ENCODE measurements at regions not wholly inside any gene's neighbourhood (a gene's known extent, or its start where the extent isn't known, plus 50 kb on each side); places are given as distances from the start of the nearest gene placed in this dataset.

DNA sequence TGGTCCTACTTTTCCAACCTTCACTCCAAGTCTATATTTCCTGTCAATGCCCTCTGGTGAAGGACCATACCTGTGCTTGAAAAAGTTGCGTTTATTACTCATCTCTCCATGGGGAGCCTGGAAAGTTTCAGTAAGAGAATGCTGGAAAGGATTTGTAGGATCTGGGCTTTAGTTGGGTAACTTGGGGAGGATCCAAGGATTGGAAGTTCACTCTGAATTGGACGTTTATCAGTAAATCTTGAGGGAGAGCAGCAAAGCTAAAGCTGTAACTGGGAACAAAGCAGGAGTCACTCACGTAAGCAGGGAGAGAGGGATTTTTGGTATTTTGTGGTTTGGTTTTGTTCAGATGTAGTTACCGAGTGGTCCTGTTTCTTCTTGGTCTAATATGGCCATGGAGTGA is 51.4 kb upstream of the NPVF start:
- Histone ChIP-seq H3K27me3 (replicated peaks in 1 of 2; ENCODE audit: control insufficient read depth in 2 of 2, extremely low read depth in 1 of 2, insufficient read depth in 2 of 2, low read length in 1 of 2) (peaks cover 0 to 4% of the 10 kb centered on the region in 2 experiments), H3K4me1 (ENCODE audit: control insufficient read depth in 1 of 2, extremely low read depth in 1 of 2, insufficient read depth in 2 of 2, low read length in 2 of 2) (no peaks in the 10 kb centered on the region), H3K27ac (ENCODE audit: low read length) (no peak overlapping the region), H3K9me3 (no peaks in the 10 kb centered on the region), H3K36me3 (ENCODE audit: control insufficient read depth in 2 of 2, extremely low read depth in 1 of 2, insufficient read depth in 1 of 2, low read length in 1 of 2) (no peaks in the 10 kb centered on the region), H3K4me3 (ENCODE audit: control insufficient read depth in 1 of 2, extremely low read depth in 1 of 2, low read length in 1 of 2) (no peak overlapping the region)
- Mint-ChIP-seq H3K4me3 (no peak overlapping the region), H3K36me3 (no peaks in the 10 kb centered on the region), H3K27ac (no peak overlapping the region), H3K27me3 (peaks cover 5 to 11% of the 10 kb centered on the region in 2 donors), H3K9me3 (no peaks in the 10 kb centered on the region), H3K4me1 (peaks cover 3 to 7% (median 6%) of the 10 kb centered on the region in 3 donors)
- ChIA-PET POLR2A (no interaction called here), CTCF (no interaction called here)
- no peak for ATAC-seq (replicated peaks in 1 of 4)
- 72% methylated on average over 3 of the region's 4 CpGs for whole genome bisulfite sequencing (ENCODE audit: insufficient coverage)
- DNase-seq: no peak

DNA sequence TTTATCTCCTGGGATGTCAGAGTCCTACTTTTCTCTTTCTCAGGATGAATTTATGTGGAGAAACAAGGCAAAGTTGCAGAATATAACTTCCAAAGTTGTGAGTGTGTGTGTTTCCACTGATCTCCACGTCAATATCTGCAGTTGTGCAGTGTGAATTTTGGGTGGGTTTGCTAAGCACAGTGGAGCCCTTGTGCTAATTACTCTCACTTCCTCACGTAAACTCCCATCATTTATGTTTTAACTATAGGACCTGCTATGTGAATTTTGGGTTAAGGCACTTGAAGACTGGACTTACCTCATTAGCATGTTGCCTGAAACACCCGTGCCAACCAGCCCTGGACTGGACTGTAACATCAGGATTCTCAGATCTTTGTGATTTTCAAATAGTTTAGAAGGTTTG is 51.9 kb upstream of the NPVF start:
- Mint-ChIP-seq H3K4me3 (no peak overlapping the region), H3K4me1 (peaks cover 3 to 7% (median 6%) of the 10 kb centered on the region in 3 donors), H3K27me3 (peaks cover under 1 to 11% of the 10 kb centered on the region in 2 donors), H3K9me3 (no peaks in the 10 kb centered on the region), H3K27ac (no peak overlapping the region), H3K36me3 (no peaks in the 10 kb centered on the region)
- no peak overlapping the region for H3K4me3 ChIP-seq (ENCODE audit: control insufficient read depth in 1 of 2, extremely low read depth in 1 of 2, low read length in 1 of 2)
- ChIA-PET CTCF (no interaction called here), POLR2A (no interaction called here)
- H3K27ac ChIP-seq (ENCODE audit: low read length): no peak overlapping the region
- H3K4me1 ChIP-seq (ENCODE audit: control insufficient read depth in 1 of 2, extremely low read depth in 1 of 2, insufficient read depth in 2 of 2, low read length in 2 of 2): no peaks in the 10 kb centered on the region
- WGBS (ENCODE audit: insufficient coverage): 44% methylated on average over 1 of the region's 3 CpGs
- no peak for DNase-seq
- H3K36me3 ChIP-seq (ENCODE audit: control insufficient read depth in 2 of 2, extremely low read depth in 1 of 2, insufficient read depth in 1 of 2, low read length in 1 of 2): no peaks in the 10 kb centered on the region
- ATAC-seq (replicated peaks in 1 of 4): no peak
- H3K27me3 ChIP-seq (replicated peaks in 1 of 2; ENCODE audit: control insufficient read depth in 2 of 2, extremely low read depth in 1 of 2, insufficient read depth in 2 of 2, low read length in 1 of 2): peaks cover 0 to 4% of the 10 kb centered on the region in 2 experiments
- no peaks in the 10 kb centered on the region for H3K9me3 ChIP-seq

- ATAC-seq (replicated peaks in 1 of 4): no peak
- peaks cover 6 to 11% of the 10 kb centered on the region in 2 donors for H3K27me3 Mint-ChIP-seq
- 86% methylated on average over 6 of the region's 8 CpGs for WGBS (ENCODE audit: insufficient coverage)
- H3K4me3 ChIP-seq (ENCODE audit: control insufficient read depth in 1 of 2, extremely low read depth in 1 of 2, low read length in 1 of 2): no peak overlapping the region
- H3K36me3 ChIP-seq (ENCODE audit: control insufficient read depth in 2 of 2, extremely low read depth in 1 of 2, insufficient read depth in 1 of 2, low read length in 1 of 2): no peaks in the 10 kb centered on the region
- POLR2A ChIA-PET: no interaction called here
- H3K27ac ChIP-seq (ENCODE audit: low read length): no peak overlapping the region
- no peaks in the 10 kb centered on the region for H3K4me1 ChIP-seq (ENCODE audit: control insufficient read depth in 1 of 2, extremely low read depth in 1 of 2, insufficient read depth in 2 of 2, low read length in 2 of 2)
- H3K36me3 Mint-ChIP-seq: no peaks in the 10 kb centered on the region
- H3K9me3 ChIP-seq: no peaks in the 10 kb centered on the region
- H3K27ac Mint-ChIP-seq: no peak overlapping the region
- DNase-seq: no peak
- H3K27me3 ChIP-seq (replicated peaks in 1 of 2; ENCODE audit: control insufficient read depth in 2 of 2, extremely low read depth in 1 of 2, insufficient read depth in 2 of 2, low read length in 1 of 2): peaks cover 0 to 4% of the 10 kb centered on the region in 2 experiments
- CTCF ChIA-PET: interaction anchor here in 1 of 2 donors (0.9 kb wide), 1 partner anchor 107 kb away, joined by 3 read pairs; no protein-coding TSS in a partner anchor
- H3K9me3 Mint-ChIP-seq: no peaks in the 10 kb centered on the region
- no peak overlapping the region for H3K4me3 Mint-ChIP-seq
- peaks cover 3 to 7% (median 6%) of the 10 kb centered on the region in 3 donors for H3K4me1 Mint-ChIP-seq
Measured at GRCh38 chr7:25282194-25282593, 53.9 kb upstream of the NPVF start.

GRCh38 chr7:25286756-25287155 is 58.5 kb upstream of the NPVF start:
- H3K4me1 Mint-ChIP-seq: no peaks in the 10 kb centered on the region
- peaks cover 2 to 11% of the 10 kb centered on the region in 2 donors for H3K27me3 Mint-ChIP-seq
- Histone ChIP-seq H3K27me3 (replicated peaks in 1 of 2; ENCODE audit: control insufficient read depth in 2 of 2, extremely low read depth in 1 of 2, insufficient read depth in 2 of 2, low read length in 1 of 2) (peaks cover 0 to 4% of the 10 kb centered on the region in 2 experiments), H3K27ac (ENCODE audit: low read length) (no peak overlapping the region), H3K4me1 (ENCODE audit: control insufficient read depth in 1 of 2, extremely low read depth in 1 of 2, insufficient read depth in 2 of 2, low read length in 2 of 2) (no peaks in the 10 kb centered on the region), H3K36me3 (ENCODE audit: control insufficient read depth in 2 of 2, extremely low read depth in 1 of 2, insufficient read depth in 1 of 2, low read length in 1 of 2) (no peaks in the 10 kb centered on the region), H3K4me3 (ENCODE audit: control insufficient read depth in 1 of 2, extremely low read depth in 1 of 2, low read length in 1 of 2) (no peak overlapping the region), H3K9me3 (no peaks in the 10 kb centered on the region)
- DNase-seq: no peak
- no peak for ATAC-seq (replicated peaks in 1 of 4)
- no peak overlapping the region for H3K27ac Mint-ChIP-seq
- no peaks in the 10 kb centered on the region for H3K9me3 Mint-ChIP-seq
- ChIA-PET POLR2A (interaction anchor here in 1 of 2 donors (0.5 kb wide), 1 partner anchor 46 kb away, joined by 5 read pairs; no protein-coding TSS in a partner anchor), CTCF (no interaction called here)
- no peak overlapping the region for H3K4me3 Mint-ChIP-seq
- no peaks in the 10 kb centered on the region for H3K36me3 Mint-ChIP-seq

DNA sequence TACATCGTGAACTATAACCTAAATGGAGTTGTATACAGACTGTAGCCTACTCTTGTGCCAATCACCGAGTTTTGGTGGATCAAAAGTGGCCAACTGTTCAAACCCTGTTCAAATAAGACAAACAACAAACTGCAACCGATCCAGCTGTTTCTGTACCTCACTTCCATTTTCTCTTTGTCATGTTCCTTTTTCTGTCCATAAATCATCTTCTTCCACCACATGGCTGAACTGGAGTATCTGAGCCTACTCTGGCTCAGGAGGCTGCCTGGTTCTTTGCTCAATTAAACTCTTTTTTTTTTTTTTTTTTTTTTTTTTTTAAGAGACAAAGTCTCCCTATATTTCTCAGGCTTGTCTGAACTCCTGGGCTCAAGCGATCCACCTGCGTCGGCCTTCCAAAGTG is 59.0 kb upstream of the NPVF start:
- H3K4me1 Mint-ChIP-seq: no peaks in the 10 kb centered on the region
- DNase-seq (no peak), ATAC-seq (replicated peaks in 1 of 4) (no peak)
- Histone ChIP-seq H3K27me3 (replicated peaks in 1 of 2; ENCODE audit: control insufficient read depth in 2 of 2, extremely low read depth in 1 of 2, insufficient read depth in 2 of 2, low read length in 1 of 2) (no peaks in the 10 kb centered on the region), H3K4me3 (ENCODE audit: control insufficient read depth in 1 of 2, extremely low read depth in 1 of 2, low read length in 1 of 2) (no peak overlapping the region), H3K9me3 (no peaks in the 10 kb centered on the region), H3K36me3 (ENCODE audit: control insufficient read depth in 2 of 2, extremely low read depth in 1 of 2, insufficient read depth in 1 of 2, low read length in 1 of 2) (no peaks in the 10 kb centered on the region), H3K4me1 (ENCODE audit: control insufficient read depth in 1 of 2, extremely low read depth in 1 of 2, insufficient read depth in 2 of 2, low read length in 2 of 2) (no peaks in the 10 kb centered on the region), H3K27ac (ENCODE audit: low read length) (no peak overlapping the region)
- peaks cover 2 to 11% of the 10 kb centered on the region in 2 donors for H3K27me3 Mint-ChIP-seq
- ChIA-PET CTCF (interaction anchor here in 1 of 2 donors (0.7 kb wide), 1 partner anchor 53 kb away, joined by 5 read pairs; no protein-coding TSS in a partner anchor), POLR2A (no interaction called here)
- no peaks in the 10 kb centered on the region for H3K9me3 Mint-ChIP-seq
- 43% methylated on average over 3 of the region's 6 CpGs for WGBS (ENCODE audit: insufficient coverage)
- H3K27ac Mint-ChIP-seq: no peak overlapping the region
- no peak overlapping the region for H3K4me3 Mint-ChIP-seq
- no peaks in the 10 kb centered on the region for H3K36me3 Mint-ChIP-seq

DNA sequence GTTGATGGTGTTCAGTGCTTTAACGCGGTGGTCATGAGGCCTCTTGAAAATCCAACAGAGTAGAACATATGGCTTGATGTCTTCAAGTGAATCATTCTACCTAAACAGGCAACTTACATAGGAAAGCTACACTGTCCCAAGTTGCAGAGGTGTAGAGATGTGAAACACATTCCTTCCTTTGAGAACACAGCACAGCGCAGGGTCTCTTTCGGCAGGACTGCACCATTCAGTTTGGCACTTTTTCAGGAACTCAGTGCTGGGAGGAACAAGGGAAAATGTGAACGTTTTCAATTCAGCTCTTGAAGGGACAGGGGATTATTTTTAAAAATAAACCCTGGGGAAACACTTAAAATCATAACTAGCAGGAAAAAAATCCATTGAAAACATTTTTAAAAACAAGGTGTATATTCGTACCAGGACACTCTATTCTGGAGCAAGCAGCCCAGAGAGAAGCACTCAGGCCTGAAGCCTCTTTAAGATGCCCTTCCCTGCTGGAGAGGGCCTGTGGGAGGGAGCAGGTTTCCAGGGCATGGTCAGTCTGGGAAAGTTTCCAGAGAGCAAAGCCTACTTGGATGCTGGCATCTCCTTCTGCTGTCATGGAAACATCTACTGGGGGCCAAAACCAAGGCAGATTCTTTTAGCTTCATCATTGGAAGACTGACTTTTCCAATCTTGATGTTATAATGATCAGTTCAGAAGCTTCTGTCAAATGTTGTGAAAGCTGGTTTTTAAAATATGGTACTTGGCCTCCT is 60.4 kb upstream of the NPVF start:
- Mint-ChIP-seq H3K36me3 (no peaks in the 10 kb centered on the region), H3K27ac (no peak overlapping the region), H3K27me3 (peaks cover 0 to 11% of the 10 kb centered on the region in 2 donors), H3K4me1 (no peaks in the 10 kb centered on the region), H3K4me3 (no peak overlapping the region), H3K9me3 (no peaks in the 10 kb centered on the region)
- CTCF ChIA-PET: no interaction called here
- Histone ChIP-seq H3K4me3 (ENCODE audit: control insufficient read depth in 1 of 2, extremely low read depth in 1 of 2, low read length in 1 of 2) (no peak overlapping the region), H3K36me3 (ENCODE audit: control insufficient read depth in 2 of 2, extremely low read depth in 1 of 2, insufficient read depth in 1 of 2, low read length in 1 of 2) (no peaks in the 10 kb centered on the region), H3K27ac (ENCODE audit: low read length) (no peak overlapping the region), H3K4me1 (ENCODE audit: control insufficient read depth in 1 of 2, extremely low read depth in 1 of 2, insufficient read depth in 2 of 2, low read length in 2 of 2) (no peaks in the 10 kb centered on the region), H3K27me3 (replicated peaks in 1 of 2; ENCODE audit: control insufficient read depth in 2 of 2, extremely low read depth in 1 of 2, insufficient read depth in 2 of 2, low read length in 1 of 2) (no peaks in the 10 kb centered on the region), H3K9me3 (no peaks in the 10 kb centered on the region)
- DNase-seq (no peak), ATAC-seq (replicated peaks in 1 of 4) (no peak)
- POLR2A ChIA-PET: interaction anchor here in 1 of 2 donors (0.7 kb wide), 1 partner anchor 19 kb away, joined by 4 read pairs; no protein-coding TSS in a partner anchor
- 94% methylated on average over 3 of the region's 6 CpGs for WGBS (ENCODE audit: insufficient coverage)
